HG02938 (cell line): ENCODE measurements at regions not wholly inside any gene's neighbourhood (a gene's known extent, or its start where the extent isn't known, plus 50 kb on each side); places are given as distances from the start of the nearest gene placed in this dataset.
"Not testable (repeated sequence)": the region's sequence is repeated elsewhere in the genome, so short reads cannot be mapped to it uniquely, and the experiment has no call there.

ENCODE experiments used
- ATAC-seq: cut with Tn5 transposase; IDR thresholded peaks from one replicate; pipeline ENCODE4 v1.9.1; 2021; ENCODE audit warnings: mild to moderate bottlenecking, moderate library complexity; ENCODE audit not compliant: unreplicated experiment

DNA sequence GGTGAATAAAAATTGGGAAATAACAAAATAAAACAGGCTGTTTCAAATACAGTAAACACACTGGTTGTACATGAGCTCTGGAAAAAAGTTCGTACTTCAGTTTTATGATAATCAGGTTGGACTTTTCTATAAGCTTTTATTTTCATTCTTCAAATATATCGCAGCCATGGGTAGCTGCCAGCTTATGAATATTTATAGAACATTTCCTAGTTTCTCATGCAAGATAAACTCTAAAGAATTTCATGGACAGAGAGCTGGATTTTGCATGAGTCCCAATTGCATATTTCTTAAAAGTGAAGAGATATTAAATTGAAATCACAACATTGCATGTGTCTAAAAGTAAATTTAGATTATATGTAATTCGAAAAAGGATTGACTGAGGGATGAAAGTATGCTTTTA lies 827.6 kb downstream of the SLC6A15 start:
- ATAC-seq: no peak

DNA sequence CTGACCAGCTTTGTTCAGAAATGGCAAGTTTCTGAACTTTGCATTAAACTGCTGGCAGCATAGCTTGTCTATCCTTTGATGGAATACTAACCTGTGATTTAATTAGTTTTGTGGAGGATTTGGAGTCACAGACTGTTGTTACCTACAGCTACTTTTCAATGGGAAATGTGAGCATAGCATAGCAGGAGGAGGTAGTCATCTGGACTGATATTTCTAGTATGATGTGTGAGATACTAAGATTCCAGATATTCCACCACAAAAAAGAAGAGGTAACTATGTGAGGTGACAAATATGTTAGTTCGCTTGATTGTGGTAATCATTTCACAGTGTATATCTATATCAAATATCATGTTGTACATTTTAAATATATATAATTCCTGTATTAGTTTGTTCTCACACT lies 833.0 kb downstream of the SLC6A15 start:
- no peak for ATAC-seq

DNA sequence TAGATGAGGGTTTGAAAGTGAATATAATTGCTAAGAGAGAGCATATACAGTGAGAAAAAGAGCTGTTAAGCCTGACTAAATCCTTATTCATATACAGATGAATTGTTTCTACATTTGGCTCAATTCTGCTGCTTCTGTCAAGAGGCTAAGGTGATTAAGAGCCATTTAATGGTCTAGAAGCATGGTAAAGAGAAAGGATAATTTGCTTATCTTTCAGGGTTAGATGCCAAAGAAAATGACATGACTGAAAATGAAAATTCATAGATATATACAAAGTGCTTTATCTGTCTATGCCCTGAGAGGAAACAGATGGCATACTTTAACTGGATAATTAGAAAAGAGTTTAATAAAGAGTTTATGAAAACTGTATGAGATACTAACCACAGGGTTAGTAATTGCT lies 834.9 kb downstream of the SLC6A15 start:
- ATAC-seq: no peak

DNA sequence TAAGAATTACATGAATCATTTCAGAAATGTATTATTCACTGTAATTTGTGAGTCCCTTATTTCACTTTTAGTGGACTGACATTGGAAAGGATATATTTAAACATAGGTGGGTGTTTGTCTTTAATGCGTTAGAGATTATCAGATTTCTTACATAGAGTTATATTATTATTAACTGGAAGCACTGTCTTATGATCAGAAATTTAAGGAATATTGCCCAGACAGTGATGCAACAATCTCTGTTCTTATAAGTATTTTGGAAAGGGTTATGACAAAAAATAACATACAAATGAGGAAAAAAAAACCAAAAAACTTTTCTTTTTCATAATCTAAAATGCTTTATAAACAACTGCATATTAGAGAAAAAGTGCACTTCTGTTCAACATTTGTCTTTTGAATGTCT lies 836.6 kb downstream of the SLC6A15 start:
- no peak for ATAC-seq

GRCh38 chr12:84073401-84073800 lies 839.2 kb downstream of the SLC6A15 start:
- ATAC-seq: no peak

DNA sequence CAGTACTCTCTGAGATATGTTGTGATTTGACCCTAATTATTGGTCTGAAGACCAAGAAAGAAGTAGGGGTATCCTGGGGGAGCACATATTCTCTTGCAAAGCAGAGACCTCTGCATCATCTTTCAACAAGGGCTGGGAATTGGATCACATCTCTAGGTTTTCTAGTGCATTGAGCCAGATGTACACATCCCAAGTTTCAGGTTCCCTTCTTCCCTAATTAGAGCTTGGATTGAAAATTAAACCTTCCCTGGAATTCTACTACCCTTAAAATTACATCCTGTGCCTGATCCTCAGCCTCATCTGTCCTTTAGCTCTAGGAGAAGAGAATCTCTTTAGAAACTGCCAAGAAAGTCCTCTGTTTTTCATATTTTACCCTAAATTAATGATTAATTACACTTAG lies 839.6 kb downstream of the SLC6A15 start:
- ATAC-seq: no peak

DNA sequence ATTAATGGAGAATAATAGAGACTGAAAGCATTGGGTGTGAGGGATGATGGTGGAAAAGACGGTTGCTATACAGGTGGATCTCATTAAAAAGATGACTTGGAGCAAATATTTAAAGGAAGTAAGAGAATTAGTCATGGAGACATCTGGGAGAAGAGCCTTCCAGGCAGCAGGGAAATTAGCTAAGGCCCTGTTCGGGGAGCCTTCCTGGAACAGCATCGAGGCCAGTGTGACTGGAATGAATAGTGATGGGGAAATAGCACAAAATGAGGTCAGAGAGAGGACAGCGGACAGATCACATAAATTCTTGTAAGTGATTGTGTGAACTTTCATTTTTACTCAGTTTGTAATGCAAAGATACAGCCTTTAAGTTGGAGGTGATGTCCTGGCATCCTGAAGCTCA lies 842.3 kb downstream of the SLC6A15 start:
- no peak for ATAC-seq

GRCh38 chr12:84069699-84070098 lies 842.9 kb downstream of the SLC6A15 start:
- no peak for ATAC-seq

DNA sequence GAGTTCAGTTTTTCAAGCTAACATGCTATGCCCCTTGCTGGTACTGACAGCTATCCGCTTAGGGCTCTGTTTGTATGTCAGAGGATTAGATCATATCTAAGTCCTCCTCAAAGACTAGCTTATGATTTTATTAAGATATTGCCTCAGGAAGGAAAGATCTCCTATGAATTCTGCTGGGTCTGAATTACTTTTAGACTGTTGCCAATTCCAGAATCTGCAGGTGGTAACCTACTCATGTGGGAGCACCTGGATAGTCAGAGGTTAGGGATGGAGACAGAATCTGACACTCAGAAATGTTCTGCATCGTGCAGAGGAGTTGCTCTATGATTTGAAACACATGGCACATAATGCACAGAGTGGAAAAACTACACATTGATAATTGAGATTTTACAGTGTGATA lies 843.4 kb downstream of the SLC6A15 start:
- ATAC-seq: no peak

DNA sequence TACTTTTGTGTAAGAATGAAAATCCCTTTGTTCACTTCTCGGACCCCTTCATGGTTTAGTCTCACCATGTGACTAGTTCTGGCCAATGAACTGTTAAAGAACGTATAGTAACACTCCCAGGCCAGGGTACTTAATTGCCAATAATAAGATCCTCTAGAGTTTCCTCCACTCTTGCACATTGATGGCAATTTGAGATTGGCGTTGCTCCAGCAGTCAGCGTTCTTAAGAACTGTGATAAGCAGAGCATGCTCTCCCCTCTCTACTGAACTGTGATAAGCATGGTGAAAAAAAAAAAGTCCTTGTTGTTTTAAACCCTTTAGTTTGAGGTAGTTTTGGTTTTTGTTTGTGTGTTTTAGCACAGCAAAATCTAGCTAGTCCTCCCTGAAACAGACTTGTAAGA lies 854.5 kb downstream of the SLC6A15 start:
- ATAC-seq: no peak

DNA sequence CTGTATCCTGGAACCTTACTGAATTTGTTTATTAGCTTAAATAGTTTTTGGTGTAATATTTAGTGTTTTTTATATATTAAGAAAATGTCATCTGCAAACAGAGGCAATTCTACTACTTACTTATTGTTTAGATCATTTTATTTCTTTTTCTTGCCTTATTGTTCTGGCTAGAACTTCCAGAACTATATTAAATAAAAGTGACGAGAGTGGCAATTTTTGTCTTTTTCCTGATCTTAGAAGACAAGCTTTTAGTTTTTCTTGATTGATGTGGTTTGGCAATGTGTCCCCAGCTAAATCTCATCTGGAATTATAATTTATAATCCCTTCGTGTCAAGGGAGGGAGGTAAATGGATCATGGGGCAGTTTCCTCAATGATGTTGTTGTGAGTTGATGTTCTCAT lies 857.8 kb downstream of the SLC6A15 start:
- ATAC-seq: no peak

- ATAC-seq: no peak
Measured at GRCh38 chr12:84047881-84048280, 864.7 kb downstream of the SLC6A15 start.

DNA sequence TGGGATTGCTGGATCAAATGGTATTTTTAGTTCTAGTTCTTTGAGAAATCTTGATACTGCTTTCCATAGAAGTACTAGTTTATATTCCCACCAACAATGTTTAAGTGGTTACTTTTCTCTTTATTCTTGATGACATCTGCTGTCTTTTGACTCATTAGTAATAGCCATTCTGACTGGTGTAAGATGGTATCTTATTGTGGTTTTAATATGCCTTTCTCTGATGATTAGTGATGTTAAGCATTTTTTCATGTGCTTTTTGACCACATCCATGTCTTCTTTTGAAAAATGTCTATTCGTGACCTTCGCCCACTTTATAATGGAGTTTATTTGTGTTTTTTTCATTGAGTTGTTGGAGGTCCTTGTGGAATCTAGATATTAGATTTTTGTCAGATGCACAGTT lies 865.7 kb downstream of the SLC6A15 start:
- ATAC-seq: no peak

GRCh38 chr12:84043355-84043754 lies 869.2 kb downstream of the SLC6A15 start:
- no peak for ATAC-seq

DNA sequence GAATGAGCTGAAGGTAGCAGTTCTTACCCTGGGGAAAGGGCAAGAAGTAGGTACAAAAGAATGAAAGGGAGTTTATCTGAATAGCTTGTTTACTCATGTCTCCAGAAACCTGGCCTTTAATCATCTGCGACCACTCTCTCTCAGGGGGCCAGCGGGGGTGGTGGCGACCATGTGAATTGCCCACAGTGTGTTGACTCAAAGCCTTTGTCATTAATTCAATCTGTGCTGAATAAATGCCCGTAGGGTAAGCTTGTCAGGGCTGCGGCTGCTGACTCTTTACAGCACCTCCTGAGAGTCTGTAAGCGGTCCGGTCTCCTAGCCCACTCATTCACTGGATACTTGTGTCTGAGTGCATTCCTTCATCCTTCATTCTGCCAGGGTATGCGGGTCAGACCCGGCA lies 874.4 kb downstream of the SLC6A15 start:
- ATAC-seq: no peak

DNA sequence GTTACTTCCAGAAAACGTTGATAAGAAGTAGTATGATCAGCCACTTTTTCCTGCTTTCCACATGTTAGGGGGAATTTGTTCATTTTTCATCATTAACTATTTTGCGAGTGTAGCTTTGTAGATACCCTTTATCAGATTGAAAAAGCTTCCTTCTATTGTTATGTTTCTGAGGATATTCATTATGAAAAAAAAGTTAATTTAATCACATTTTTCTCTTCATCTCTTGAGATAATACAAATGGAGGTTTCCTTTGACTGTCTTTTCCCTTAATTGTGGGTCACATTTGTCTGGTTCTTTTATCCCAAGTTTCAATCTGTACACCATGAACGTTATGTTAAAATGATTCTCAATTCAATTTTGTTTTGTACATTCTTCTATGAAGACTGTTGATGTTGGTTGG lies 875.7 kb downstream of the SLC6A15 start:
- no peak for ATAC-seq

DNA sequence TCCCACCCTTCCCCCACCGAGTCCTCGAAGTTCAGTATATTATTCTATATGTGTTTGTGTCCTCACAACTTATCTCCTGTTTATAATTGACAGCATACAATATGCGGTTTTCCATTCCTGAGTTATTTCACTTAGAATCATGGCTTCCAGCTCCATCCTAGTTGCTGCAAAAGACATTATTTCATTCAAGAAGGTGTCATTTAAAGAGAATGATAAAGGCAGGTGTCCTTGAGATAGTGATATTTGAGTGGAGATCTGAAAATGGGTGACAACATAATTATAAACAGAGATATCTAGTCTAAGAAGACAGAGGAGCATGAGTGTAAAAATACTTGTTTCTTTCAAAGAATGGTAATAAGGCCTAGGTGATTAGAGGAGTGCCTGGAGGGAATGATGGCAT lies 876.8 kb downstream of the SLC6A15 start:
- no peak for ATAC-seq

DNA sequence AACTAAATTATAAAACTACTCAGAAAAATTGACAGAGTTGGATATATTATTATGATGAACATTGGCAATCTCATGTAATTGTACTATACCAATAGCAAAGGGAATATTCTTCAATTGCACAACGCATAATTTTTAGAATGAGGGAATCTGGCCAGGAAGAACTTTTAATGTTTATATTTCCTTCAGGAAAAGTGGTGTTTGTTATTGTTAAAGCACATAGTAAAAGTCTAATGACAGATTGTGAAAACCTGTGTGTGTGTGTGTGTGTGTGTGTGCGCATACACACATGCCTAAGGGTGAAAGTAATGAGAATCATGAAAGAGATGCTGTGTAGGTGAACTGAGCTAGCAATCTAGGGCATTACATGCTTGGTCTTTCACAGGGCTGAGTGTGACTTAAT lies 877.7 kb downstream of the SLC6A15 start:
- ATAC-seq: no peak

DNA sequence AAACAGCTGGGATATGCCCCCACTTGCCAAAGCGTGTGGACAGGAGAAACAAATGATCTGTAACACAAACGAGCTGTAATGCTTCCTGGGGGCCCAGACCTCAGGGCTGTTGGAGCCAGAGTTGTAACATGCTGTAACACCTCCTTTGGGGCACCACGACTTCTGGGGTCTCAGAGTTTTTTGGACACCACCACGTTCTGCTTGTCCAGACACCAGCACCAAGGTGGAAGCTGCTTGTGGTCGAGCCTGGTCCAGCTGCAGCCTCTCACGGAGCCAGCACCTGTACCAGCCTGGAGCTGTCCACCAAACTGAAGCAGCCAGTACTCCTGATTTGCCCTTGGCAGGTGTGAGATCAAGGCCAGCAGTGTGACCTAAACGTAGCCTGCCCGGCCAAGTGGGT lies 879.4 kb downstream of the SLC6A15 start:
- no peak for ATAC-seq

DNA sequence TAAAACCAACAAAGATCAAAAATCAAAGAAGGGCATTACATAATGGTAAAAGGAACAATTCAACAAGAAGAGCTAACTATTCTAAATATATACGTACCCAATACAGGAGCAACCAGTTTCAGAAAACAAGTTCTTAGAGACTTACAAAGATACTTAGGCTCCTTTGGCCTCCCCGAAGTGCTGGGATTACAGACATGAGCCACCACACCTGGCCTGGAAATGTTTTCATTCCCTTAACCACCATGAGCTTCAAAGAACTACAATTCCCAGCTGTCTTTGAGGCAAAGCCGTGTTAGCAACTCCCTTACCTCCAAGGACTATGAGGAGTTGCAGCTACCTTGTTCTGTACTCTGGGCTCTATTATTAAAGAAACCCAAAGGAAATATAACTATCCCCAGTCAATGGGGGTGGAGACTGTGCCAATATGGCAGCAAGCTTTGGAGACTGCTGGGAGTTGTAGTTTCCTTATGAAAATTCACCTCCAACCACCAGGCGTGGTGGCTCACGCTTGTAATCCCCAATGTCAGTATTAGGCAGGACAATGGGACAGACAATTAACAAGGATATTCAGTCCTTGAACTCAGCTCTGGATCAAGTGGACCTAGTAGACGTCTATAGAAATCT lies 893.9 kb downstream of the SLC6A15 start:
- not testable (repeated sequence) for ATAC-seq

GRCh38 chr12:84016956-84017355 lies 895.6 kb downstream of the SLC6A15 start:
- ATAC-seq: no peak

GRCh38 chr12:83997423-83997822 lies 915.2 kb downstream of the SLC6A15 start:
- no peak for ATAC-seq

- no peak for ATAC-seq
Measured at GRCh38 chr12:83996671-83997070, 915.9 kb downstream of the SLC6A15 start.

DNA sequence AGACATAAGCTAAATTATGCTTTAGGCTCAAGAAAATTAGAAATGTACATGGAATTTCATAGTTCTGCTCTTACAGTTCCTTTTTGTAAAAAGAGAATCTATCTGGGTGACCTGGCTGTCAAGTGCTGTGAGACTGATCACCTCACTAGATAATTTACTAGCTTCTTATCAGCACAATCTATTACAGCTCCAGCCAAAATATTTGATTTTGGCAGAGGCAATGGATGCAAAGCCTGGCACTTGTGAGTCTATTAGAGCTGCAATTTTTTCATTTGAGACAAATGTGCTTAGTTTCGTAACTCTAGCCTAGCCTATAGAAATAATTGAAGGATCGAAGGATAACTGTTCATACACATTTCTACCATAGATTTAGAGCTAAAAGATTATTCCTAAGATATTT lies 927.5 kb downstream of the SLC6A15 start:
- ATAC-seq: no peak
